ENCODE measurements at regions not wholly inside any gene's neighbourhood (a gene's known extent, or its start where the extent isn't known, plus 50 kb on each side); places are given as distances from the start of the nearest gene placed in this dataset.

- TF ChIP-seq PATZ1 (CRISPR knock-in tag; IDR thresholded peaks at IDR 0.05; ENCODE audit: borderline replicate concordance) = no peak
- TF ChIP-seq PPARA (CRISPR knock-in tag; IDR thresholded peaks at IDR 0.05; ENCODE audit: borderline replicate concordance) = no peak
- no peak for TF ChIP-seq GLIS3 (CRISPR knock-in tag; IDR thresholded peaks at IDR 0.05)
- no peak for TF ChIP-seq ZFP30 (CRISPR knock-in tag; IDR thresholded peaks at IDR 0.05)
- no peak for TF ChIP-seq ZFP3 (CRISPR knock-in tag; IDR thresholded peaks at IDR 0.05)
- TF ChIP-seq ZNF8 (CRISPR knock-in tag; IDR thresholded peaks at IDR 0.05) = no peak
These were observed 64.0 kb upstream of the STK39 start (continued) for GRCh38 chr2:168311261-168311910.

GRCh38 chr2:168312036-168312822 is 64.8 kb upstream of the STK39 start:
- ATAC-seq = no peak
- TF ChIP-seq ARNTL (CRISPR knock-in tag; IDR thresholded peaks at IDR 0.05; ENCODE audit: borderline replicate concordance, low read depth) (no peak), ISL1 (CRISPR knock-in tag; IDR thresholded peaks at IDR 0.05) (peak; percentile 20; the same call in 1 of the 2 replicates), GLIS3 (CRISPR knock-in tag; IDR thresholded peaks at IDR 0.05) (no peak), ZC3H10 (CRISPR knock-in tag; IDR thresholded peaks at IDR 0.05) (no peak), BACH2 (CRISPR knock-in tag; IDR thresholded peaks at IDR 0.05; ENCODE audit: borderline replicate concordance) (no peak)

GRCh38 chr2:168314236-168314635 is 66.8 kb upstream of the STK39 start:
- ATAC-seq = no peak
- no peak for TF ChIP-seq SNAI2 (CRISPR knock-in tag; IDR thresholded peaks at IDR 0.05)
- no peak for TF ChIP-seq ZFP3 (CRISPR knock-in tag; IDR thresholded peaks at IDR 0.05)
- TF ChIP-seq CSDC2 (CRISPR knock-in tag; IDR thresholded peaks at IDR 0.05) = no peak
- no peak for TF ChIP-seq PPARA (CRISPR knock-in tag; IDR thresholded peaks at IDR 0.05; ENCODE audit: borderline replicate concordance)
- no peak for TF ChIP-seq OSR1 (CRISPR knock-in tag; IDR thresholded peaks at IDR 0.05)
- no peak for TF ChIP-seq ZC3H10 (CRISPR knock-in tag; IDR thresholded peaks at IDR 0.05)
- TF ChIP-seq BACH2 (CRISPR knock-in tag; IDR thresholded peaks at IDR 0.05; ENCODE audit: borderline replicate concordance) = no peak
- TF ChIP-seq ARNTL (CRISPR knock-in tag; IDR thresholded peaks at IDR 0.05; ENCODE audit: borderline replicate concordance, low read depth) = no peak
- TF ChIP-seq TCF4 (CRISPR knock-in tag; IDR thresholded peaks at IDR 0.05; ENCODE audit: borderline replicate concordance) = no peak
- no peak for TF ChIP-seq GLIS3 (CRISPR knock-in tag; IDR thresholded peaks at IDR 0.05)
- TF ChIP-seq ESRRG (CRISPR knock-in tag; IDR thresholded peaks at IDR 0.05) = no peak
- no peak for TF ChIP-seq CSRNP3 (CRISPR knock-in tag; IDR thresholded peaks at IDR 0.05)
- TF ChIP-seq PATZ1 (CRISPR knock-in tag; IDR thresholded peaks at IDR 0.05; ENCODE audit: borderline replicate concordance) = no peak
- TF ChIP-seq ZNF70 (CRISPR knock-in tag; IDR thresholded peaks at IDR 0.05) = no peak
- no peak for TF ChIP-seq RARB (CRISPR knock-in tag; IDR thresholded peaks at IDR 0.05)

- ATAC-seq = no peak
These were observed 68.1 kb upstream of the STK39 start for GRCh38 chr2:168315331-168316072.

More at GRCh38 chr2:168315331-168316072, 68.1 kb upstream of the STK39 start:
- TF ChIP-seq ZNF565 (CRISPR knock-in tag; conservative IDR thresholded peaks at IDR 0.05; ENCODE audit: low read depth) = no peak
- TF ChIP-seq ZFP30 (CRISPR knock-in tag; IDR thresholded peaks at IDR 0.05) = no peak
- TF ChIP-seq BACH2 (CRISPR knock-in tag; IDR thresholded peaks at IDR 0.05; ENCODE audit: borderline replicate concordance) = no peak
- TF ChIP-seq OSR1 (CRISPR knock-in tag; IDR thresholded peaks at IDR 0.05) = no peak
- TF ChIP-seq CREB5 (CRISPR knock-in tag; IDR thresholded peaks at IDR 0.05; ENCODE audit: low read depth) = no peak
